HG03575 (cell line): ENCODE measurements at regions not wholly inside any gene's neighbourhood (a gene's known extent, or its start where the extent isn't known, plus 50 kb on each side); places are given as distances from the start of the nearest gene placed in this dataset.

Experiments used
- ATAC-seq: cut with Tn5 transposase; IDR thresholded peaks from one replicate; pipeline ENCODE4 v1.9.1; 2021; ENCODE audit not compliant: unreplicated experiment, insufficient number of reproducible peaks, low FRiP score; ENCODE audit errors: extremely low read depth

DNA sequence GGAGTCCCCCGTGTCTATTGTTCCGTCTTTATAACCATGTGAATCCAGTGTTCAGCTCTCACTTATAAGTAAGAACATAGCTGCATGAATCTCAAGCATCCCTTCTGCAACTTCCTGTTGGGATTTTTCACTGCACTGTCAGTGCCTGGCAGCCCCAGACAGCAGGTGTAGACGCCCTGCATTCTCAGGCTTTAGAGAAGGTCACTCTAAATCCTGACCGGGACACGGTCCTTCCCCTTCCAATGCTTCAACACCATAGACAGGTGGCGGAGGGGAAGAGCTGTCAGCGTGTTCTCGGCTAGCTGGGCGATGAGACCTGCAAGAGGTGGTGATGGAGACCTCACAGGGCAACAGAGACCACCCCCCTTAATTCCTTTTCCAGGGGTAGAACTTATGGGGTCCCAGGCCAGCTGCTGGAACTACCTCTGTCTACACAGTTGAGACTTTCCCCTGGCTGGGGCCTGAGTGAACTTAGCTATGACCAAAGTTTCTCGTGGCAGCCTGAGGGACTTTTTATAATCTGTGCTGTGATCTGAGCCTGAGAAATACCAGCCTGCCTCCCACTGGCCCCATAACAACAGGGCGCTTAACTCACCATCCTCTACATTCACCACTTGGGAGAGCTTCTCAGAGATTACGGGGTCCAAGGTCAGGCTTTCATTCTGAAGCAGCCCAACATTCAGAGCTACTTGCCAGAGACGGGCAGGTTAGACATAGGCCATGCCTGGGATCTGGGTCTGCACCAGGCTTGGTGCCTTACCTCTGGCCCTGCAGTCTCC is 143.2 kb upstream of the TNRC6C start:
- no peak for ATAC-seq

DNA sequence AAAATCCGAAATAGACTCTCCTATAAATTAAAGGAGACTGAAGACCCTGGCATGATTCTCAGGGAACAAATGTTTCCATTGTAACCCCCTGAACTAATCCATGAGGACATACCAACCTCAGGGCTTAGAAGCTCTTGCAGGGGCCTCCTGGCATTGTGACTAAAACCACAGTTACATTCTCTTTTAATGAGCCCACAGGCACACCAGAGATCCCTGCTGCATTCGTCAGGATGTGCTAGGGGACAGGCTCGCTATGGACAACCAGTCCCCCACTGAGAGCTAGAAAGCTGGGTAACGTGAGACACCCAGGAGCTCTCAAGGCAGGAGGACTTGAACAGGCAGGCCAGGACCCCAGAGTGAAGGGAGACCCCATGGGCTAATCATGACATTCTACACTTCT is 140.6 kb upstream of the TNRC6C start:
- ATAC-seq, result no peak

DNA sequence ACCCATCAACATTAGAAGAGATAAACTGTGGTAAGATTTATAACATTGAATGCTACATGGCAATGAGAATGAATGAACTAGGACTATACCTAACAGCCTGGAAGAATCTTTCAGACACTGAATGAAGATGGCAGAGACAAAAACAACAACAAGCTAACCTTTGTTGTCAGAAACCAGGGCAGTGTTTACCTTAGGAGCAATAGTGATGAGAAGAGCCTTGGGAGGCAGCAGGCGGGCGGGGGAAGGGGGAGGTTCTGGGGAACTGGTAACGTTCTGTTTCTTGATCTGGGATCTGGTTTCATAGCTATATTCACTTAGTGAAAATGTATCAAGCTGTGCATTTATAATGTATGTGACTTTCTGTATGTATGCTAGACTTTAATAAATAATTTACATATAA is 139.0 kb upstream of the TNRC6C start:
- no peak for ATAC-seq

DNA sequence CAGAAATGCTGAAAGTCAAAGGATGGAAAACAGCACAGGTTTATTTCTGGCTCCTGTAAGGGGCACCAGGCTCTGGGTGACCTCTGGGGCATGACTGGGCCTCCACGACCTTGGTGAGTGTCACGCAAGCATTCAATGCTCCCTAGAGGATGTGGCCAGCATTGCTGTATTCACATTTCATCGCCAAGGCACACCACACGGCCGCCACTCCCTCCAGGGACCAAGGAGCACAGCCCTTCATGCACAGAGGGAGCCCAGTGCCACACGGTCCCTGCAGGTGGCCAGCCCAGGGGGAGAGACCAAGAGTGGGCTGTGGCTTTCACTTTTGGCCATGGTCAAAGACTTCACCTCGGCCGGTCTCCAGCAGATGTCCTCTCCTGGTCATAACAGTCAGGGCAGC is 137.4 kb upstream of the TNRC6C start:
- no peak for ATAC-seq

DNA sequence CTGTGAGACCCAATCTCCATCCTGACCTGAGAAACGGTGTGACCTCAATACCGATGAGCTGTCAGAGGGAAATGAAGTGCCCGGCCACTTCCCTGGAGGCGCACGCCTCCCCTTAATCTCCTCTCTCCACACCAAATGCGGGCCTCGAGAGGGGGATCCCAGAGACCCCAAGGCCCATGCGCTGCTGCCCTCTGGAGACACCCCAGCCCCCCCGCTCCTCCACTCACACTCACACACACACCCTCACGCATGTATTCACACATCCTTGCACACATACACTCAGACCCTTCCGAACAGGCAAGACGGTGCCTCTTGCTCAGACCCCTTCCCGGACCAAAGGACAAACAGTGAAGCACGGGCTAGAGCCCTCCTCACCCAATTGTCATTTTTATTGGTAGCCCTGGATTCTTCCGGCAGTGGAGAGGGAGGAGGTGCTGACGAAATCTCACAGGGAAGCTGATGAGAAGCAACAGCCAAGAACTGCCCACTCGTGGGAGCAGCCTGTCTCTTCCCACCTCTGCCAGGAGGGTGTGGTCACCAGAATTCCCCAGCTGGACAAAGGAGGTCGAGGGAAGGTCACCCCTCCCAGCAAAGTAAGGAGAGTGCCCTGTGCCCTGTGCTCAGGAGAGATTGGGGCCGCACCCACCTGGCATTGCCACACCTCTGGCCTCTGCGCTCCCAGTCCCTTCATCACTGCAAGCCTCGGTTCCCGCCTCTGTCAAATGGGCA is 136.0 kb upstream of the TNRC6C start:
- ATAC-seq, result no peak

DNA sequence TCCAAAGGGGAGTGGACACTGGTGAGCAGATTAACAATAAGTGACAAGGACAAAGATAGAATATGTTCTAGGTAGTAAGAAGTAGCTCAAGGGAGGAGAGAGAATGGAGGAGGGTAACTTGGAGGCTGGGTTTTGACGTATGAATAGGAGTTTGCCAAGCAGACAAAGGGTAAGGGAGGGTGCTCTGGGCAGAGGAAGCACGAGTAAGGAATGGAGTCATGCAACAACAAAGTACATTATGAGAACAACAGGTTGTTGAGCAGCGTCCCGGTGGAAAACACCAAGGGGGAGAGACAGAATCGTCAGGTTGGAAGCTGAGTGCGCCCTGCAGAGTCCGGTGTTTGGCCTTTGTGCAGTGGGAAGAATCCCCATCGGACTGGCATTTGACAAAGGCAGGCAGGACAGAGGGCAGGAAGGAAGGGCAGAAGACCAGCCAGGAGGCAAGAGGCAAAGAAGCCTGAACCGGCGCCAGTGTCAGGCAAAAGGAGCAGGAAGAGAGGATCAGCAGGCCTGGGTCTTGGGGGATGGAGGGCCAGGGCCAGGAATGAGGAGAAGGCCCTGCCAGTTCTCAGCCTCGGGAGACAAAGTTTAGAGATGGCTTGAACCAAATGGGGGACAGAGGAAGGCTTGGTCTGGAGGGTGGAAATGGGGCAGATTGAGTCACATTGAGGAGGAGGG is 134.3 kb upstream of the TNRC6C start:
- ATAC-seq, result no peak

DNA sequence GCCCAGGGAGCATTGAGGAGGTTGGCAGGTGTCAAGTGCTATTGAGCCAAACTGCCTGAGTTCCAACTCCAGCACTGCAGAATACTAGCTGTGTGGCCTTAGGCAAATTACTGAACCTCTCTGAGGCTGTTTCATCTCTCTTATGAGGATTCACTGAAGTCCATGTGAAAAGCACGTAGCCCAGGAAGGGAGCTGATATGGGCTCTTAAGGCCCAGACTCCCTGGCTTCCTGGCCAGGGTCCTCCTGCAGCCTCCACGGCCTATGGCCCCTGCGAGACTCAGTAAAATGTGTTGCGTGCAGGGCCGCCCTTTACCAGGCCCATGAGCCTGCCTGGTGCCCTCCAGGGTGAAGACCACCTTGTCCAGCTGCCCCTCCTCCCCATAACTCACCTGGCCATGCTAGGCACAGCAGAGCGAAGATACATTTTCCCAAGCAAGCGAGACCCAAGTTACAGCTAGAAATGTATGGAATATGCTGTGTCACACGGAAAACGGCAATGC is 133.7 kb upstream of the TNRC6C start:
- ATAC-seq, result no peak

DNA sequence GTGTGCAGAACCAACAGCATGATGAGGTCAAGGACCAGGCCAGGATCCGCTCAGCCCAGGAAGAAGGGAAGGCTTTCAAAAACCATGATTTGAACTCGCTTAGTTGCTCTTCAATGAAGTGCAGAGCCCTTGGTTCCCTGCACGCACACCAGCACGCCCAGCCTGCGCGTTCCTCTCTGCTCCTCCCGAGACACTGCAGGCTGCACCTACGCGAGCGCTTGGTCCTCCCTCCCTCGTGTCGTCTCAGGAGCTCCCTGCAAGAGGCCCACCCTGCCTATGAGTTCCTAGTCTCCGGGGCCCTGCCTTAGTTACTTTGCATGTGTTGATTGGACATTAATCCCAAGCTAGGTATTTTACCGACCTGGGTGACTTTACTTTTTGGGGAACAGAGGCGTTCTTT is 132.9 kb upstream of the TNRC6C start:
- ATAC-seq, result no peak

DNA sequence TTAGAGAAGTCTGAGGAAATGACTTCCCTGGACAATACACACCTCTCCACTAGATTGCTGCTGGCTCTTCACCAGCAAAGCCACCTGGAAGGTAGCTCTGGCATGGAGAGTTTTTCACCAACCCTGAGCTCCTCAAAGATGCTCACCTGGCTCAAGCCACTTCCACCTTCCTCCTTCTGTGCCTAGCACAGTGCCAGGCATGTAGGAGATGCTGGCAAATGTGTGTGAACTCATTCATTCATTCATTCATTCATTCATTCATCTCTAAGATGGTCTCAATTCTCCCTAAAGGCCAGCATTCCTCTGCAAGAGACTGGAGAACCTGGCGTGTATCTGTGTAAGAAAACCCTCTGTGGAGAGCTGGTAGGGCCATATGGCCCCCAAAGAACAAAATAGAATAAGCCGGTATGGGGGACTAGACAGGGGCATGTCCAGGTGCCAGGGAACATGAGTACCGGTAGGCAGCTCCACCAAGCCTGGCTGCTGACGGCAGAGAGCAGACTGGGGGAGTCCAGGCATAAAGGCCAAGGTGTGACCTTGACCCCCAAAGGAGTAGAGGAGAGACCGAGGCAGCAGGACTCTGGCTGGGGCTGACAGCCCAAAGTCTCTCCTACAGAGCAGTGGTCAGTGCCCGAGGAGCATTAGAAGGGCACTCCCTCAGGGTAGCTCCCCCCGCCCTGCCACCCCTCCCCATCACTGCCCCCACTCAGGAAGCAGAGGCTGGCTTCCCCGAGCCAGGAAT is 132.2 kb upstream of the TNRC6C start:
- no peak for ATAC-seq

DNA sequence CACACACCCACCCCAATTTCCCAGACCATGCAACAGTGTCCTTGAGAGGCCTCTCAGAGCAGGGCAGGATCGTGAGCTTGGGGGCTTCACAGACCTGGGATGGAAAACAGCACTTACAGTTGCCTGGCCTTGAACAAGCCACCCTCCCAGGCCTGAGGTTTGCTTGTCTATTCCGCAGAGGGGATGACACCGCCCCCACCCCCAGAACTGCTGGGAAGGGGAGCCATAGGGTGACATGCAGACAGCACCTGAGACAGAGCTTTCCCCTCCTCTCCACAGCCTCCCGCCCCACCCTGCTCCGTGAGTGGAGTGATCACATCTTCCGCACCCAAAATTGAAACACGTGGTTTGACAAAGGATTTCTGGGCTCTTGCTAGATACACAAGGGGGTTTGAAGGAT is 131.5 kb upstream of the TNRC6C start:
- no peak for ATAC-seq

DNA sequence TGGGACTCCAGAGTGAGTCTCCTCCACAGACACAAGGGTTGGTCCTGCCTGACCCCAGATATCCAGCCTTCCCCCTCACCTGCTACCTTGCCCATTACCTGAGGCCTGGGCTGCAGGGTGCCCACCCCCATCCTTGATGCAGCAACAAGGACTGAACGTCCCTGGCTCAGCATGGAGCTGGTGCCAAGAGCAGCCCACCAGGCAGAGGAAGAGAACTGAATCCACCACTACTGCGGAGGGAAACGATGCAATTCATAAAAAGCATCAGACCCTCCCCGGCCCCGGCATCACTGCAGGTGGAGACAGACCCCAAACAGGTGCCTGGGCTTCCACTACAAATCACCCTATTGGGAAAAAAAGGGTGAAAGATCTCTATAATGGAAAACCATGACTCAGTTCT is 131.0 kb upstream of the TNRC6C start:
- no peak for ATAC-seq

DNA sequence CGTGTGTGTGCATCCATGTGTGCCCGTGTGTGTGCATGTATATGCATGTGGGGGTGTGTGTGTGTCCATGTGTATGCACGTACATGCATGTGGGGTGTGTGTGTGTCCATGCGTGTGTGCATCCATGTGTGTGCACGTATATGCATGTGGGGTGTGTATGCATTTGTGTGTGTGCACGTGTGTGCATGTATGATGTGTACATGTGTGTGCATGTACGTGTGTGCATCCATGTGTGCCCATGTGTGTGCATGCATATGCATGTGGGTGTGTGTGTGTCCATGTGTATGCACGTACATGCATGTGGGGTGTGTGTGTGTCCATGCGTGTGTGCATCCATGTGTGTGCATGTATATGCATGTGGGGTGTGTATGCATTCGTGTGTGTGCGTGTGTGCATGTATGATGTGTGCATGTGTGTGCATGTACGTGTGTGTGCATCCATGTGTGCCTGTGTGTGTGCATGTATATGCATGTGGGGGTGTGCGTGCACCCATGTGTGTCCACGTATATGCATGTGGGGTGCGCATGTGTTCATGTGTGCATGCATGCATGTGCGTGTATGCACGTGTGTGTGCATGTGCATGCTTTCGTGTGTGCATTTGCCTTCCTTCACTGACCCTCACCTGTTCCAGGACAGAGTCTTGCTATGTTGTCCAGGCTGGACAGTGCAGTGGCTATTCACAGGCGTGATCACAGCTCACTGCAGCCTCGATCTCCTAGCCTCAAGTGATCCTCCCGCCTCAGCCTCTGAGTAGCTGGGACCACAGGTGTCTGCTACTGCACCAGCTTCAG is 129.6 kb upstream of the TNRC6C start:
- no peak for ATAC-seq

DNA sequence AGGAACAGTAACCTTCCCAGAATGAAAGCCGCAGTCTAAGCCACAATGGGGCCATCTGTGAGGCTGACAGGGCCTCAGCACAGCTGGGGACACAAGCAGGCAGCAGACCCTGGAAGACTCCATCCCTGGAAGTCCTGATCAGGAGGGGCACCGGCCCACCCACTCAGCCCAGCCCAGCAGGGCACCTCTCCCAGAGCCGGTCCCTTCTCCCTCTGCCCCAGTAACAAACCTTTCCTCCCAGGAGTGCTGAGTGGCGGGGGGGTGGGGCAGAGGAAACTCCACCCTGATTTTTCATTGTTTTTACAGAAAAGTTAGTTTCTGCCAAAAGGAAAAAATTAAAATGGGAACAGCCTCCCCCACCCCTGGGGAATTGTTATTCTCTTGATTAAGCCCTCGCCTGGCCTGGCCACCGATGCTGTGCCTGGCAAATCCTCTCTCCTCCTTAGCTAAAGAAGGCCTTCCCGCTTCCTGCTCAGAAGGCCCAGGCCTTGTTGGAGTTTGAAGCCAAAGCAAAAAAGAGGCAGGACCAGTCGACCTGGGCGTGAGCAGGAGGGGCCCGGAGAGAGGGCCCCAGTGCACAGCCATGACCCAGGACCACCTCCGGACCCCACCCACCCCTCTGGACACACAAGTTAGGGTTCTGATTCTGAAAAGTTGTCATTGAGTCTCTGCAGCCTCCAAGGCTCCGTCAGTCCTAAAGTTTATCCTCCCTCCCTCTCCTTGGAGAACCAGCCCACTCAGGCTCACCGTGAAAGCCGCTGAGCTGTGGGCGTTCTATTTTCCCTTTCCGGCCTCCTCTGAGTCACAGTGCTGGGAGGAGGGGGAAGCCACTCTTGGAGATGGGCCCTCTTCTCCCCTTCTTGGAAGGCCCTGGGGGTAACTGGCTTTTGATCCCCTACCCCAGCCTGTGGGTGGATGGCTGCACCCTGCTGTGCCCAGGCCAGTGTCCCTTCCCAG is 128.4 kb upstream of the TNRC6C start:
- no peak for ATAC-seq

DNA sequence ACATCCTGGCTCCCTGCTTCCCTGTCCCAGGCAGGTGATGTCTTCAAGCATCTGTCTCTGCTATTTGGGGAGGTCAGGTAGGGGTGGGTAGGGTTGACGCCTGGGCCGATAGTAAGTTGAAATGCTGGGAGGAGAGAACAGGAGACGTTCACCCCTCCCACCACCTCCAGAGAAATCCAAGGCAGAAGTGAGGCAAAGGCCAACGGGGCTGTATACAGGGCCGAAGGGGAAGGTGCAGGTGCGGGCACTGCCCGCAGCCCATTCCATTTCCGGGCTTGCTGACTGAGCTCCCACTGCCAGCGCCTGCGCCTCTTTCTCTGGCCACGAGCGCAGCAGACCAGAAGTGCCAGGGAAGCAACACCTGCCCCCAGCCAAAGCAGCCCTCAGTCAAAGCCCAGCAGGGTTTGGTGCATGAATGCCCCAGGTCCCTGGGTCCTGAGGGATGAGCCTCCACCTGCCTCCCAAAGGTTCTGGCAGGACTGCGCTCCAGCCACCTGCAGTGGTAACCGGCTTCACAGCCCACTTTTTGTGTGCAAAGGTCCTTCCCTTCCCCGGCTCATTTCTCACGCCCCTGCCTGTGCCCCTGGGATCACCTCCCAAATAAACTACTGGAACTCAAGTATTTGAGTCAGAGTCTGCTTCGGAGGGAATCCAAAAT is 127.6 kb upstream of the TNRC6C start:
- ATAC-seq, result no peak

DNA sequence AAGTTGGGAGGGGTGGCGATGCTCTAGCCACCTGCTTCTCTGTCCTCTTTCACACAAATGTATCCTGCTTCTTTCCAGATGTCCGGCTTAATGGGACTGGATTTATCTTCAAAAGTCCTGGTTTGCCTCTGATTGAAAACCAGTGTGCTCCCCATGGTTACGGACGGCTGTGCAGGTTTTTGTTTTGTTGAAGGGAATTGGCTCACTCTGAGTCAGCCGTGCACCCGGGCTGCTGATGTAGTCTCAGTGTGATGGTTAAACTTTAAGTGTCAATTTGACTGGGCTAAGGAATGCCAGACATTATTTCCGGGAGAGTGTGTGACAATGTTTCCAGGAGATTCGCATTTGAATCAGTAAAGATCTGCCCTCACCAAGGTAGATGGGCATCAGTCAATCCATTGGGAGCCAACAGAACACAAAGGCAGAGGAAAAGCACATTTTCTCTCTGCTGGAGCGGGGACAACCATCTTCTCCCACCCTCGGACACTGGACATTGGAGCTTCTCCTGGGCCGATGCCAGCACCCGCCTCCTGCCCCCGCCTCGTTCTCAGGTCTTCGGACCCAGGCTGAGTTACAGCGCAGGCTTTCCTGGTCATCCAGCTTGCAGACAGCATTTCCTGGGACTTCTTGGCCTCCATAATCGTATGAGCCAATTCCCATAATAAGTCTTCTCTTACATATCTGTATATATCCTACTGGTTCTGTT is 126.9 kb upstream of the TNRC6C start:
- ATAC-seq, result no peak

DNA sequence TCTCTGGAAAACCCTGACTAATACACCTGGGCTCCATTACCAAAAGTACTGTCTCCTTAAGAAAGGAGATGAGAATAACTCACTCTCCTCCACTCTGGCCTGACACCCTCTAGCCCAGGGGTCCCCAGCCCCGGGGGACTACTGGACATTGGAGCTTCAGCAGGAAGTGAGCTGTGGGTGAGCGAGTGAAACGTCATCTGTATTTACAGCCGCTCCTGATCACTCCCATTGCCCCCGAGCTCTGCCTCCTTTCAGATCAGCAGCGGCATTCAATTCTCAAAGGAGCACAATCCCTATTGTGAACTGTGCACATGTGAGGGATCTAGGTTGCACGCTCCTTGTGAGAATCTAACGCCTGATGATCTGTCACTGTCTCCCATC is 126.3 kb upstream of the TNRC6C start:
- no peak for ATAC-seq

DNA sequence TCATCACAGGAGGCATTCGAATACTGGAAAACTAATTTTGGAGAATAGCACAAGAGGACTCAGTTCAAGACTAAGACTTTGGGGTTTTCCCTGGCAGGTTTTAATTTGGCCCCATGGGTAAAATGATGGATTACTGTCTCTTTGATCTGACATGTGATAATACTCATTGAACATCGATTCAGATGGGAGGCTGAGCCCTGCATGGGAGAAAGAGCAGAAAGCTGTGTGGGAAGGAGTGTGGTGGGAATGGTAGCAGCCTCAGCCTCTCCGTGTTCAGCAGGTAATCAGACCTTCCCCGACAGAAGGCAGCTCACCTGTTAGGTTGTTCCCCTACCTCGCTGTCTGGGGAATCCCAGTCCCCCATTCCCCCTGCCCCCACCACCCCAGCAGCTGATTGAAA is 124.7 kb upstream of the TNRC6C start:
- ATAC-seq, result no peak
